Vagina (tissue), 2 donors: ENCODE measurements at regions not wholly inside any gene's neighbourhood (a gene's known extent, or its start where the extent isn't known, plus 50 kb on each side); places are given as distances from the start of the nearest gene placed in this dataset.

Experiments used
- DNase-seq, 2 donors: peaks; one replicate each; pipeline ENCODE4 v3.0.0-alpha.2; 2017; ENCODE audit errors: extremely low spot score in 2 of 2
- H3K27ac ChIP-seq: fragments of 200-600 bp; sonication (generic); one replicate; pipeline ENCODE4 v1.5.1; 2019
- H3K27me3 ChIP-seq: fragments of 200-600 bp; sonication (generic); one replicate; pipeline ENCODE4 v1.5.1; 2019
- H3K36me3 ChIP-seq, 2 donors: fragments of 200-600 bp; sonication (generic); one replicate each; pipeline ENCODE4 v1.5.1; 2017 to 2019
- H3K4me1 ChIP-seq: fragments of 200-600 bp; sonication (generic); one replicate; pipeline ENCODE4 v1.5.1; 2019
- H3K4me3 ChIP-seq, 2 donors: fragments of 200-600 bp; sonication (generic); 1 replicate in 1 of 2; 2 replicates in 1 of 2; pipeline ENCODE4 v1.5.1; 2016 to 2019
- H3K9me3 ChIP-seq: fragments of 200-600 bp; sonication (generic); one replicate; pipeline ENCODE4 v1.5.1; 2019
- POLR2A ChIP-seq, 2 donors: fragments of 450-650 bp; IDR thresholded peaks; one replicate each; pipeline ENCODE4 v1.6.1; 2017; ENCODE audit warnings: antibody characterized with exemption in 2 of 2, mild to moderate bottlenecking in 2 of 2, moderate library complexity in 2 of 2
- POLR2AphosphoS5 ChIP-seq, 2 donors: sonication (generic); formaldehyde crosslinking; IDR thresholded peaks; one replicate each; pipeline ENCODE4 v1.9.0; 2017; ENCODE audit warnings: antibody characterized with exemption in 2 of 2, mild to moderate bottlenecking in 2 of 2, low read depth in 1 of 2; ENCODE audit not compliant: insufficient read depth in 1 of 2
- intact Hi-C: fragments of 100-400 bp; cut with DNase I; formaldehyde crosslinking; loops from one replicate; pipeline ENCODE4 v1.15.1; 2023
- TF ChIP-seq, protein P1 (sequence below), 3 experiments: fragments of 450-650 bp in 2 of 3; fragments of 200-600 bp in 1 of 3; sonication (generic) in 1 of 3; IDR thresholded peaks; one replicate each; pipeline ENCODE4 v1.5.1; 2017 to 2019; ENCODE audit warnings: antibody characterized with exemption in 3 of 3, mild to moderate bottlenecking in 2 of 3, moderate library complexity in 2 of 3

DNA sequence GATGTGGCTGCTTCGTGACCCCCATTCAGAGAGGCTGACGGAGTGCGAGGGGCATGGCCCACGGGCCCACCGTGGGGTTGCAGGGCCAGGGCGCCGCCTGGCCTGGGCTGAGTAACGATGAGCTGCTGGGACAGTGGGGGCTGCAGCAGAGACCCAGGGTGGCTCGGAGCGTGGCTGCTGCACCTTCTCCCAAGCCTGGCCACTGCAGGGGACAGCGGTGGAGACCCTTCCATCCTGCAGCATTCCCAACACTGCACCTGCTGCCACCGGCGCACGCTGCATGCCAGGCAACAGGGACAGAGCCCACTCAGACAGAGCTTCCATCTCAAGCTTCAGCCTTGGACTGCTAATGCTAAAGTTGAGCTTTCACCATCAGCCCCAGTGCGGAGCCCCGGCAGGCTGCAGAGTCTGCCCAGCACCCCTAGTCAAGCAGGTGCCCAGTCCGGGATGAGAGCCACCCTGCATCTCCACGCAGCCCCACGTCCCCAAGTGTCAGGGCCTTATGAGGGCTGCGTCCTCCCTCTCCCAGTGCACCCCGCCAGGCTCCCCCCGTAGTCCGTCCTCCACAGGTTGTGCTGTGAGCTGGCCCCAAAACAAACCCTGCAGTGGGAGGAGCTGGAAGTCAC is 89.4 kb upstream of the AFDN start:
- no peak overlapping the region for H3K4me3 ChIP-seq
- no peaks in the 10 kb centered on the region for H3K27me3 ChIP-seq
- TF ChIP-seq POLR2A (IDR thresholded peaks at IDR 0.05), result no peak
- no peak for TF ChIP-seq POLR2AphosphoS5 (IDR thresholded peaks at IDR 0.05; ENCODE audit: insufficient read depth in 1 of 2, low read depth in 1 of 2)
- TF ChIP-seq, protein P1, sequence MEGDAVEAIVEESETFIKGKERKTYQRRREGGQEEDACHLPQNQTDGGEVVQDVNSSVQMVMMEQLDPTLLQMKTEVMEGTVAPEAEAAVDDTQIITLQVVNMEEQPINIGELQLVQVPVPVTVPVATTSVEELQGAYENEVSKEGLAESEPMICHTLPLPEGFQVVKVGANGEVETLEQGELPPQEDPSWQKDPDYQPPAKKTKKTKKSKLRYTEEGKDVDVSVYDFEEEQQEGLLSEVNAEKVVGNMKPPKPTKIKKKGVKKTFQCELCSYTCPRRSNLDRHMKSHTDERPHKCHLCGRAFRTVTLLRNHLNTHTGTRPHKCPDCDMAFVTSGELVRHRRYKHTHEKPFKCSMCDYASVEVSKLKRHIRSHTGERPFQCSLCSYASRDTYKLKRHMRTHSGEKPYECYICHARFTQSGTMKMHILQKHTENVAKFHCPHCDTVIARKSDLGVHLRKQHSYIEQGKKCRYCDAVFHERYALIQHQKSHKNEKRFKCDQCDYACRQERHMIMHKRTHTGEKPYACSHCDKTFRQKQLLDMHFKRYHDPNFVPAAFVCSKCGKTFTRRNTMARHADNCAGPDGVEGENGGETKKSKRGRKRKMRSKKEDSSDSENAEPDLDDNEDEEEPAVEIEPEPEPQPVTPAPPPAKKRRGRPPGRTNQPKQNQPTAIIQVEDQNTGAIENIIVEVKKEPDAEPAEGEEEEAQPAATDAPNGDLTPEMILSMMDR (IDR thresholded peaks at IDR 0.05), result no peak
- peaks cover 16% of the 10 kb centered on the region for H3K4me1 ChIP-seq
- no peaks in the 10 kb centered on the region for H3K36me3 ChIP-seq
- H3K27ac ChIP-seq, result peak overlapping the region; percentile 19
- H3K9me3 ChIP-seq, result no peaks in the 10 kb centered on the region
- no peak for DNase-seq
- intact Hi-C loops, result no loop called here

DNA sequence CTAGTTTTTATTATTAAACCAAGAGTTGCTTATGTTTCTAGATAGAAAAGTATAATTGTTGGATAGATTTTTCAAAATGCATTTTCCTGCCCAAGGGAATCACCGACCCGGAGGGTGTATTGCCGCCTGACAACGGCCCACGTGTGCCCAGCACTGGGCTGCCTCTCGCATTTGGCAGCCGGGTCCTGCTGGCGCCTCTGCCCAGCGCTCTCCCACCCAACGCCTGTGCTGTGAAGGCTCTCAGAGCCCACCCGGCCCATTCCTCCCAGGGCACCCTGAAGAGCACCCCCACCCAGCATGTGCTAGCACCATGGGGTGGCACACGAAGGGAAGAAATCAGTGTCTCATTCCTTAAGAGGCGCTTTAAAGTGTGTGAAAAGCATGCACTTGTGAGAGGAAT is 88.3 kb upstream of the AFDN start:
- Histone ChIP-seq H3K4me3 (no peak overlapping the region), H3K27me3 (no peaks in the 10 kb centered on the region), H3K9me3 (no peaks in the 10 kb centered on the region), H3K4me1 (peaks cover 16% of the 10 kb centered on the region), H3K27ac (no peak overlapping the region), H3K36me3 (no peaks in the 10 kb centered on the region)
- TF ChIP-seq, protein P1 (IDR thresholded peaks at IDR 0.05), result no peak
- TF ChIP-seq POLR2AphosphoS5 (IDR thresholded peaks at IDR 0.05; ENCODE audit: insufficient read depth in 1 of 2, low read depth in 1 of 2), result no peak
- no peak for TF ChIP-seq POLR2A (IDR thresholded peaks at IDR 0.05)
- intact Hi-C loops, result no loop called here
- DNase-seq, result no peak

- H3K27me3 ChIP-seq, result no peaks in the 10 kb centered on the region
These were observed 86.8 kb upstream of the AFDN start for GRCh38 chr6:167739721-167740475.

GRCh38 chr6:167742719-167743303 is 83.9 kb upstream of the AFDN start:
- Histone ChIP-seq H3K9me3 (no peaks in the 10 kb centered on the region), H3K27me3 (no peaks in the 10 kb centered on the region), H3K4me3 (no peak overlapping the region), H3K4me1 (peaks cover 12% of the 10 kb centered on the region), H3K36me3 (no peaks in the 10 kb centered on the region), H3K27ac (no peak overlapping the region)
- DNase-seq, result no peak
- TF ChIP-seq POLR2AphosphoS5 (IDR thresholded peaks at IDR 0.05; ENCODE audit: insufficient read depth in 1 of 2, low read depth in 1 of 2) (no peak), POLR2A (IDR thresholded peaks at IDR 0.05) (no peak)
- TF ChIP-seq, protein P1 (IDR thresholded peaks at IDR 0.05), result no peak
- intact Hi-C loops, result loop anchor here (5.0 kb wide), 1 partner anchor 819 kb away; no protein-coding TSS in a partner anchor

More at GRCh38 chr6:167739721-167740475, 86.8 kb upstream of the AFDN start:
- Histone ChIP-seq H3K4me3 (no peak overlapping the region), H3K4me1 (peaks cover 2% of the 10 kb centered on the region), H3K27ac (no peak overlapping the region), H3K9me3 (no peaks in the 10 kb centered on the region), H3K36me3 (no peaks in the 10 kb centered on the region)
- intact Hi-C loops, result loop anchor here (5.0 kb wide), 1 partner anchor 822 kb away; no protein-coding TSS in a partner anchor
- DNase-seq, result no peak
- TF ChIP-seq POLR2AphosphoS5 (IDR thresholded peaks at IDR 0.05; ENCODE audit: insufficient read depth in 1 of 2, low read depth in 1 of 2), result no peak
- TF ChIP-seq, protein P1 (IDR thresholded peaks at IDR 0.05), result no peak
- no peak for TF ChIP-seq POLR2A (IDR thresholded peaks at IDR 0.05)
